CD4-positive, alpha-beta T cell treated with Interleukin-6 for 4 hours (primary cell): ENCODE measurements at regions not wholly inside any gene's neighbourhood (a gene's known extent, or its start where the extent isn't known, plus 50 kb on each side); places are given as distances from the start of the nearest gene placed in this dataset.
"Not testable (repeated sequence)": the region's sequence is repeated elsewhere in the genome, so short reads cannot be mapped to it uniquely, and the experiment has no call there.

Experiments
- DNase-seq: peaks from one replicate; pipeline ENCODE4 v3.0.0-alpha.2; 2020; ENCODE audit warnings: mixed read lengths

- DNase-seq = no peak
Observed at GRCh38 chr10:78420946-78421735, 387.5 kb downstream of the RPS24 start.

GRCh38 chr10:78424050-78424449 is 390.4 kb downstream of the RPS24 start:
- not testable (repeated sequence) for DNase-seq

GRCh38 chr10:78424723-78425122 is 391.1 kb downstream of the RPS24 start:
- no peak for DNase-seq

- no peak for DNase-seq
Observed at GRCh38 chr10:78426181-78426580, 392.5 kb downstream of the RPS24 start.

- no peak for DNase-seq
Observed at GRCh38 chr10:78427497-78428031, 393.9 kb downstream of the RPS24 start.

- DNase-seq = no peak
Observed at GRCh38 chr10:78428579-78428978, 394.9 kb downstream of the RPS24 start.

- no peak for DNase-seq
Observed at GRCh38 chr10:78429984-78430383, 396.3 kb downstream of the RPS24 start.

- DNase-seq = no peak
Observed at GRCh38 chr10:78432583-78432982, 398.9 kb downstream of the RPS24 start.

GRCh38 chr10:78433076-78433595 is 399.5 kb downstream of the RPS24 start:
- DNase-seq = no peak

GRCh38 chr10:78433766-78434535 is 400.3 kb downstream of the RPS24 start:
- DNase-seq = no peak

GRCh38 chr10:78434886-78435285 is 401.2 kb downstream of the RPS24 start:
- DNase-seq = no peak

- DNase-seq = no peak
Observed at GRCh38 chr10:78435484-78436221, 402.0 kb downstream of the RPS24 start.

GRCh38 chr10:78436222-78436573 is 402.5 kb downstream of the RPS24 start:
- DNase-seq = no peak

GRCh38 chr10:78436706-78437406 is 403.2 kb downstream of the RPS24 start:
- DNase-seq = no peak

- no peak for DNase-seq
Observed at GRCh38 chr10:78437407-78437768, 403.7 kb downstream of the RPS24 start.

- DNase-seq = peak; percentile 10
Observed at GRCh38 chr10:78437998-78438906, 404.6 kb downstream of the RPS24 start.

GRCh38 chr10:78438907-78439809 is 405.5 kb downstream of the RPS24 start:
- DNase-seq = no peak

- no peak for DNase-seq
Observed at GRCh38 chr10:78441010-78441409, 407.3 kb downstream of the RPS24 start.

- DNase-seq = no peak
Observed at GRCh38 chr10:78441694-78442093, 408.0 kb downstream of the RPS24 start.

- DNase-seq = no peak
Observed at GRCh38 chr10:78442836-78443550, 409.3 kb downstream of the RPS24 start.
